H9 (cell line): ENCODE measurements at regions not wholly inside any gene's neighbourhood (a gene's known extent, or its start where the extent isn't known, plus 50 kb on each side); places are given as distances from the start of the nearest gene placed in this dataset.

Experiments
- DNase-seq: peaks from one replicate; pipeline ENCODE4 v3.0.0-alpha.2; 2017
- H2AFZ ChIP-seq: one replicate; pipeline ENCODE4 v1.6.1; 2013; ENCODE audit warnings: mild to moderate bottlenecking, low read length, control low read depth, moderate library complexity
- H2AK5ac ChIP-seq: 2 replicates; pipeline ENCODE4 v1.6.1; 2013; ENCODE audit warnings: low read length, control low read depth, mixed read lengths; ENCODE audit not compliant: insufficient read length
- H2BK120ac ChIP-seq: one replicate; pipeline ENCODE4 v1.6.1; 2013; ENCODE audit warnings: low read depth, mild to moderate bottlenecking, low read length, control low read depth, inconsistent platforms; ENCODE audit not compliant: poor library complexity, severe bottlenecking
- H2BK12ac ChIP-seq: 2 replicates; pipeline ENCODE4 v1.6.1; 2013; ENCODE audit warnings: low read length, control low read depth, mixed read lengths, low read depth; ENCODE audit not compliant: insufficient read length
- H2BK15ac ChIP-seq: 2 replicates; pipeline ENCODE4 v1.6.1; 2013; ENCODE audit warnings: low read depth, low read length, control low read depth
- H2BK20ac ChIP-seq: one replicate; pipeline ENCODE4 v1.6.1; 2013; ENCODE audit warnings: low read depth, mild to moderate bottlenecking, low read length, control low read depth, inconsistent platforms; ENCODE audit not compliant: poor library complexity, severe bottlenecking
- H2BK5ac ChIP-seq: 2 replicates; pipeline ENCODE4 v1.6.1; 2013; ENCODE audit warnings: low read length, control low read depth, mixed read lengths; ENCODE audit not compliant: insufficient read length
- H3K14ac ChIP-seq: 2 replicates; pipeline ENCODE4 v1.6.1; 2013; ENCODE audit warnings: low read length, control low read depth; ENCODE audit not compliant: insufficient read depth
- H3K18ac ChIP-seq: 2 replicates; pipeline ENCODE4 v1.6.1; 2013; ENCODE audit warnings: low read depth, mild to moderate bottlenecking, mixed read lengths, low read length, control low read depth; ENCODE audit not compliant: insufficient read length
- H3K23ac ChIP-seq: 2 replicates; pipeline ENCODE4 v1.6.1; 2013; ENCODE audit warnings: low read length, control low read depth, mixed read lengths, low read depth; ENCODE audit not compliant: insufficient read length
- H3K23me2 ChIP-seq: 2 replicates; pipeline ENCODE4 v1.6.1; 2013; ENCODE audit warnings: low read depth, mild to moderate bottlenecking, mixed read lengths, low read length, control low read depth; ENCODE audit not compliant: insufficient read length, poor library complexity, severe bottlenecking
- H3K27ac ChIP-seq: 2 replicates; pipeline ENCODE4 v1.5.1; 2013; ENCODE audit warnings: low read length, control low read depth, mixed read lengths, low read depth; ENCODE audit not compliant: insufficient read length
- H3K27me3 ChIP-seq: 2 replicates; pipeline ENCODE4 v1.6.1; 2013; ENCODE audit warnings: low read length, control low read depth, inconsistent platforms; ENCODE audit not compliant: insufficient read depth
- H3K4ac ChIP-seq: 2 replicates; pipeline ENCODE4 v1.6.1; 2013; ENCODE audit warnings: low read depth, mild to moderate bottlenecking, control low read depth, inconsistent platforms, low read length, moderate library complexity
- H3K4me1 ChIP-seq: 2 replicates; pipeline ENCODE4 v1.6.1; 2013; ENCODE audit warnings: low read length, control low read depth, inconsistent platforms; ENCODE audit not compliant: insufficient read depth
- H3K4me2 ChIP-seq: 2 replicates; pipeline ENCODE4 v1.6.1; 2013; ENCODE audit warnings: low read length, control low read depth, mixed read lengths; ENCODE audit not compliant: insufficient read length, insufficient read depth
- H3K56ac ChIP-seq: 2 replicates; pipeline ENCODE4 v1.6.1; 2013; ENCODE audit warnings: low read depth, mild to moderate bottlenecking, mixed read lengths, low read length, control low read depth; ENCODE audit not compliant: insufficient read length
- H3K79me1 ChIP-seq: 2 replicates; pipeline ENCODE4 v1.6.1; 2013; ENCODE audit warnings: low read depth, mild to moderate bottlenecking, moderate library complexity, low read length, control low read depth, inconsistent platforms; ENCODE audit not compliant: insufficient read depth, poor library complexity, severe bottlenecking
- H3K79me2 ChIP-seq: 2 replicates; pipeline ENCODE4 v1.6.1; 2013; ENCODE audit warnings: low read length, control low read depth, inconsistent platforms; ENCODE audit not compliant: insufficient read depth
- H3K9ac ChIP-seq: 2 replicates; pipeline ENCODE4 v1.6.1; 2013; ENCODE audit warnings: low read length, control low read depth, mixed read lengths; ENCODE audit not compliant: insufficient read length; ENCODE audit errors: extremely low read depth
- H3K9me3 ChIP-seq: one replicate; pipeline ENCODE4 v1.6.1; 2013; ENCODE audit warnings: low read depth, low read length, inconsistent platforms; ENCODE audit not compliant: control insufficient read depth
- H3T11ph ChIP-seq: one replicate; pipeline ENCODE4 v1.6.1; 2013; ENCODE audit warnings: mild to moderate bottlenecking, low read length, control low read depth, inconsistent platforms
- H4K20me1 ChIP-seq: one replicate; pipeline ENCODE4 v1.6.1; 2013; ENCODE audit not compliant: control insufficient read depth, insufficient read length, insufficient read depth
- H4K5ac ChIP-seq: 2 replicates; pipeline ENCODE4 v1.6.1; 2013; ENCODE audit warnings: low read depth, mild to moderate bottlenecking, mixed read lengths, low read length, control low read depth; ENCODE audit not compliant: insufficient read length
- H4K8ac ChIP-seq: replicated peaks from 2 replicates; pipeline ENCODE4 v1.6.1; 2013; ENCODE audit warnings: low read length, control low read depth, mixed read lengths, low read depth; ENCODE audit not compliant: insufficient read length
- H4K91ac ChIP-seq: 2 replicates; pipeline ENCODE4 v1.6.1; 2013; ENCODE audit warnings: low read depth, mild to moderate bottlenecking, moderate library complexity, mixed read lengths, low read length, control low read depth; ENCODE audit not compliant: insufficient read length
- H3K27ac Mint-ChIP-seq, 3 experiments: 2 replicates in 2 of 3; 3 replicates in 1 of 3; pipeline ENCODE4 v1.8.0; 2020 to 2021; ENCODE audit warnings: mixed read lengths in 3 of 3, mild to moderate bottlenecking in 1 of 3, moderate library complexity in 1 of 3
- H3K27me3 Mint-ChIP-seq: 2 replicates; pipeline ENCODE4 v1.8.0; 2021; ENCODE audit warnings: low read depth, mild to moderate bottlenecking, moderate library complexity, mixed read lengths
- H3K36me3 Mint-ChIP-seq, 3 experiments: 2 replicates in 2 of 3; 3 replicates in 1 of 3; pipeline ENCODE4 v1.8.0; 2020 to 2021; ENCODE audit warnings: low read depth in 3 of 3, mixed read lengths in 3 of 3; ENCODE audit not compliant: insufficient read depth in 1 of 3
- H3K4me1 Mint-ChIP-seq, 2 experiments: 2 replicates each; pipeline ENCODE4 v1.8.0; 2020; ENCODE audit warnings: mixed read lengths in 2 of 2
- H3K4me3 Mint-ChIP-seq, 2 experiments: 2 replicates in 1 of 2; 3 replicates in 1 of 2; pipeline ENCODE4 v1.8.0; 2020 to 2021; ENCODE audit warnings: mild to moderate bottlenecking in 2 of 2, mixed read lengths in 2 of 2, moderate library complexity in 1 of 2
- H3K9me3 Mint-ChIP-seq, 2 experiments: 2 replicates in 1 of 2; 3 replicates in 1 of 2; pipeline ENCODE4 v1.8.0; 2020; ENCODE audit warnings: mild to moderate bottlenecking in 2 of 2, mixed read lengths in 2 of 2, moderate library complexity in 1 of 2
- WGBS: extraction: QIAGEN DNeasy Blood & Tissue Kit; methylation state at CpG from one replicate; pipeline ENCODE4 v1.1.7; 2013; ENCODE audit warnings: missing lambda C conversion rate, low lambda C conversion rate, mixed read lengths; ENCODE audit not compliant: insufficient read length; ENCODE audit errors: extremely low coverage; 5-methylcytosine and 5-hydroxymethylcytosine counted together
- TF ChIP-seq, protein P1 (sequence below): fragments of 200-600 bp; sonication (generic); conservative IDR thresholded peaks from 3 replicates; pipeline ENCODE4 v1.8.0; 2021; ENCODE audit warnings: antibody characterized with exemption, mild to moderate bottlenecking

DNA sequence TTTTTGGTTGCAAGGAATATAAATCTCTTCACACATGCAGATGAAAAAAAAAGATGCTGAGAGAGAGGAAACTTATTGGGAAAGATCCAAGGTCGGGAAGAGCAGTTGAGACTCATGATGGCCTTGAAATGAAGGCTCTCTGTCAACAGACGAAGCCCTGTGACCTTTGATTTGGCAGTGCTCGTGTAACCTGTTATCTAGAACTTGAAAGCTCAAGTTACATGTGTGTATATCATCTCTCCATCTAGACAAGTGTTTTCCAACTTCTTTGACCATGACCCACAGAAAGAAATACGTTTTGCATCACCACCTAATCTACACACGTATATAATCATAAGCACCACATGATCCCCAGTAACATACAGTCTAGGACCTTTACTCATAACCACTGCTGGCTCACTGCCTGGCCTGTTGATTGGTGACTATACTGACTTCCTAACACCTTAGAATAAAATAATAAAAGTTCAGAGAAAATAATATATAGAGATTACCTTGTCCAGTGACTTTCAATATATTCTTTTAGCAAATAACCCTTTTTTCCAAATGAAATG is 319.0 kb upstream of the PKDCC start:
- Histone ChIP-seq H3K14ac (no peak overlapping the region), H2BK120ac (no peak overlapping the region), H2BK20ac (no peak overlapping the region), H3K9me3 (no peaks in the 10 kb centered on the region), H3K79me1 (no peaks in the 10 kb centered on the region), H3K56ac (no peak overlapping the region), H3K79me2 (no peaks in the 10 kb centered on the region), H3K18ac (no peak overlapping the region), H2BK12ac (no peak overlapping the region), H4K20me1 (no peaks in the 10 kb centered on the region), H3K4me2 (no peak overlapping the region), H4K5ac (no peak overlapping the region), H2BK5ac (no peak overlapping the region), H3K27ac (no peak overlapping the region), H3K4ac (no peak overlapping the region), H2BK15ac (no peak overlapping the region), H4K91ac (no peak overlapping the region), H3K4me1 (peaks cover 5% of the 10 kb centered on the region; the same call in 1 of the 2 replicates), H3T11ph (no peak overlapping the region), H3K23ac (no peak overlapping the region), H3K9ac (no peak overlapping the region), H4K8ac (no peak overlapping the region), H2AFZ (no peak overlapping the region), H2AK5ac (no peak overlapping the region), H3K27me3 (no peaks in the 10 kb centered on the region), H3K23me2 (no peaks in the 10 kb centered on the region)
- H3K27me3 Mint-ChIP-seq, result no peaks in the 10 kb centered on the region
- no peaks in the 10 kb centered on the region for H3K9me3 Mint-ChIP-seq
- TF ChIP-seq, protein P1, sequence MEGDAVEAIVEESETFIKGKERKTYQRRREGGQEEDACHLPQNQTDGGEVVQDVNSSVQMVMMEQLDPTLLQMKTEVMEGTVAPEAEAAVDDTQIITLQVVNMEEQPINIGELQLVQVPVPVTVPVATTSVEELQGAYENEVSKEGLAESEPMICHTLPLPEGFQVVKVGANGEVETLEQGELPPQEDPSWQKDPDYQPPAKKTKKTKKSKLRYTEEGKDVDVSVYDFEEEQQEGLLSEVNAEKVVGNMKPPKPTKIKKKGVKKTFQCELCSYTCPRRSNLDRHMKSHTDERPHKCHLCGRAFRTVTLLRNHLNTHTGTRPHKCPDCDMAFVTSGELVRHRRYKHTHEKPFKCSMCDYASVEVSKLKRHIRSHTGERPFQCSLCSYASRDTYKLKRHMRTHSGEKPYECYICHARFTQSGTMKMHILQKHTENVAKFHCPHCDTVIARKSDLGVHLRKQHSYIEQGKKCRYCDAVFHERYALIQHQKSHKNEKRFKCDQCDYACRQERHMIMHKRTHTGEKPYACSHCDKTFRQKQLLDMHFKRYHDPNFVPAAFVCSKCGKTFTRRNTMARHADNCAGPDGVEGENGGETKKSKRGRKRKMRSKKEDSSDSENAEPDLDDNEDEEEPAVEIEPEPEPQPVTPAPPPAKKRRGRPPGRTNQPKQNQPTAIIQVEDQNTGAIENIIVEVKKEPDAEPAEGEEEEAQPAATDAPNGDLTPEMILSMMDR, result no peak
- no peak overlapping the region for H3K4me3 Mint-ChIP-seq
- no peak for DNase-seq
- no CpG with 5 or more reads among the region's 5 CpGs for WGBS
- no peaks in the 10 kb centered on the region; a peak in 1 of 7 replicates for H3K36me3 Mint-ChIP-seq
- H3K27ac Mint-ChIP-seq, result no peak overlapping the region
- peaks cover 14 to 16% of the 10 kb centered on the region in 2 experiments for H3K4me1 Mint-ChIP-seq
